HepG2 (cell line): ENCODE measurements at regions not wholly inside any gene's neighbourhood (a gene's known extent, or its start where the extent isn't known, plus 50 kb on each side); places are given as distances from the start of the nearest gene placed in this dataset.

Experiments
- CHD2 ChIP-seq: IDR thresholded peaks from 2 replicates; pipeline ENCODE4 v1.6.1; 2011; ENCODE audit warnings: low read depth, low read length, improper control_type of control experiment
- KMT2A ChIP-seq: sonication (generic); formaldehyde crosslinking; IDR thresholded peaks from 2 replicates; pipeline ENCODE4 v1.4.0; 2020; ENCODE audit warnings: missing genetic modification reagents
- PCBP2 ChIP-seq: fragments of 200-400 bp; formaldehyde crosslinking; optimal IDR thresholded peaks from 2 replicates; pipeline ENCODE3; 2018; ENCODE audit warnings: low read length, low read depth; ENCODE audit not compliant: poor library complexity, severe bottlenecking
- ZNF10 ChIP-seq: sonication (generic); formaldehyde crosslinking; IDR thresholded peaks from 2 replicates; pipeline ENCODE4 v1.4.0; 2020; ENCODE audit warnings: mild to moderate bottlenecking, low read depth, missing genetic modification reagents, borderline replicate concordance
- ZNF235 ChIP-seq: sonication (generic); formaldehyde crosslinking; IDR thresholded peaks from 2 replicates; pipeline ENCODE4 v1.8.1; 2023; ENCODE audit warnings: mild to moderate bottlenecking, missing genetic modification reagents, borderline replicate concordance

DNA sequence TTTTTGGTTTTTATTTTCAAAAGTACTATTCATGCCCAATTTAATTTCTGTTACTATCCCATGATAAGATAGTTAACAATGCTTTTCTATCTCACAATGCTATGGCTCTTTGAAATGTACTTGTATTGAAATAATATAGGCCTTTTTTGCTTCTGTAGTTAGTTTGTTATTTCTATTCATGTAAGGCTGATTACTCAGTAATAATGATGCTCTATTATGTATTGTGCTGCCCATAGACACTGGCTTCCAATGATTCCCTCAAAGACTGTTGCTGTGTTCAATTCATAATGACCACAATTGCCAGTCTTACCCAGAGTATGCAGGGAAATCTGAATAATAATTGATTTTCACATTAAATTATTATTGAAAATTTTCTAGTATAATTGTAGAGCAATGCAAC, 155.5 kb upstream of the POT1 start:
- TF ChIP-seq KMT2A (CRISPR knock-in tag) (no peak), ZNF235 (CRISPR knock-in tag) (no peak), PCBP2 (no peak), ZNF10 (CRISPR knock-in tag) (no peak), CHD2 (no peak)
